GM23338 (cell line): ENCODE measurements at regions not wholly inside any gene's neighbourhood (a gene's known extent, or its start where the extent isn't known, plus 50 kb on each side); places are given as distances from the start of the nearest gene placed in this dataset.
"Not testable (repeated sequence)": the region's sequence is repeated elsewhere in the genome, so short reads cannot be mapped to it uniquely, and the experiment has no call there.

Experiments
- CREB1 ChIP-seq: fragments of 250-450 bp; sonication (Bioruptor Pico); IDR thresholded peaks from 2 replicates; pipeline ENCODE4 v1.5.0; 2020; ENCODE audit warnings: low read depth, mild to moderate bottlenecking, moderate library complexity
- TF ChIP-seq, protein P1 (sequence below), 2 experiments: fragments of 200-600 bp in 1 of 2; sonication (generic) in 1 of 2; conservative IDR thresholded peaks; 2 replicates each; pipeline versions ENCODE4 v1.5.1 to v1.6.1; 2016 to 2017; ENCODE audit warnings: antibody characterized with exemption in 2 of 2, low read depth in 2 of 2, mild to moderate bottlenecking in 2 of 2, moderate library complexity in 1 of 2

- TF ChIP-seq, protein P1, sequence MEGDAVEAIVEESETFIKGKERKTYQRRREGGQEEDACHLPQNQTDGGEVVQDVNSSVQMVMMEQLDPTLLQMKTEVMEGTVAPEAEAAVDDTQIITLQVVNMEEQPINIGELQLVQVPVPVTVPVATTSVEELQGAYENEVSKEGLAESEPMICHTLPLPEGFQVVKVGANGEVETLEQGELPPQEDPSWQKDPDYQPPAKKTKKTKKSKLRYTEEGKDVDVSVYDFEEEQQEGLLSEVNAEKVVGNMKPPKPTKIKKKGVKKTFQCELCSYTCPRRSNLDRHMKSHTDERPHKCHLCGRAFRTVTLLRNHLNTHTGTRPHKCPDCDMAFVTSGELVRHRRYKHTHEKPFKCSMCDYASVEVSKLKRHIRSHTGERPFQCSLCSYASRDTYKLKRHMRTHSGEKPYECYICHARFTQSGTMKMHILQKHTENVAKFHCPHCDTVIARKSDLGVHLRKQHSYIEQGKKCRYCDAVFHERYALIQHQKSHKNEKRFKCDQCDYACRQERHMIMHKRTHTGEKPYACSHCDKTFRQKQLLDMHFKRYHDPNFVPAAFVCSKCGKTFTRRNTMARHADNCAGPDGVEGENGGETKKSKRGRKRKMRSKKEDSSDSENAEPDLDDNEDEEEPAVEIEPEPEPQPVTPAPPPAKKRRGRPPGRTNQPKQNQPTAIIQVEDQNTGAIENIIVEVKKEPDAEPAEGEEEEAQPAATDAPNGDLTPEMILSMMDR (conservative IDR thresholded peaks at IDR 0.05; ENCODE audit: low read depth in 2 of 2): not testable (repeated sequence)
- TF ChIP-seq CREB1 (CRISPR knock-in tag): not testable (repeated sequence)
Observed at GRCh38 chr1:83194610-83195009, 804.3 kb downstream of the TTLL7 start.
